RWPE1 (cell line): ENCODE measurements at regions not wholly inside any gene's neighbourhood (a gene's known extent, or its start where the extent isn't known, plus 50 kb on each side); places are given as distances from the start of the nearest gene placed in this dataset.

Experiments used
- CTCF ChIA-PET: fragments of 350-600 bp; sonication (Branson Sonifier 250); formaldehyde crosslinking; extraction: SDS; loops from one replicate; lab custom pipeline; 2021; lab: Yijun Ruan, JAX
- POLR2A ChIA-PET: fragments of 400-600 bp; formaldehyde crosslinking; extraction: SDS; loops from one replicate; lab custom pipeline; 2020; ENCODE audit warnings: antibody characterized with exemption; ENCODE audit not compliant: low non-redundant PET; lab: Yijun Ruan, JAX
- DNase-seq: peaks from one replicate; pipeline ENCODE4 v3.0.0; 2012; ENCODE audit warnings: low spot score
- H3K27ac ChIP-seq: fragments of 450-650 bp; 2 replicates; pipeline ENCODE4 v1.5.1; 2017
- CTCF ChIP-seq: fragments of 450-650 bp; conservative IDR thresholded peaks from 2 replicates; pipeline ENCODE4 v1.5.1; 2017; ENCODE audit warnings: low read depth, mild to moderate bottlenecking

- DNase-seq: no peak
- TF ChIP-seq CTCF: no peak
- no peak overlapping the region for H3K27ac ChIP-seq
- POLR2A ChIA-PET: no interaction called here
- CTCF ChIA-PET: interaction anchor here (0.6 to 0.7 kb wide), 3 partner anchors 155 to 869 kb away, joined by 4 to 5 read pairs (median 4); no protein-coding TSS in a partner anchor
Measured at GRCh38 chr20:60341062-60341461, 382.8 kb downstream of the CDH26 start.

- ChIA-PET CTCF (interaction anchor here (0.6 kb wide), 1 partner anchor 9 kb away, joined by 3 read pairs; no protein-coding TSS in a partner anchor), POLR2A (no interaction called here)
- no peak for TF ChIP-seq CTCF
- no peak for DNase-seq
- no peak overlapping the region for H3K27ac ChIP-seq
Measured at GRCh38 chr20:60345106-60345505, 386.9 kb downstream of the CDH26 start.

- POLR2A ChIA-PET: no interaction called here
- no peak for TF ChIP-seq CTCF
- no peak for DNase-seq
- H3K27ac ChIP-seq: no peak overlapping the region
- CTCF ChIA-PET: interaction anchor here (0.8 to 1.1 kb wide), 2 partner anchors 9 to 19 kb away, joined by 3 read pairs; no protein-coding TSS in a partner anchor
Measured at GRCh38 chr20:60349418-60349817, 391.2 kb downstream of the CDH26 start.

GRCh38 chr20:60352017-60352416 lies 393.8 kb downstream of the CDH26 start:
- ChIA-PET POLR2A (no interaction called here), CTCF (no interaction called here)
- TF ChIP-seq CTCF: no peak
- DNase-seq: peak; percentile 44
- no peak overlapping the region for H3K27ac ChIP-seq

- ChIA-PET POLR2A (no interaction called here), CTCF (no interaction called here)
- no peak for TF ChIP-seq CTCF
- no peak overlapping the region for H3K27ac ChIP-seq
- no peak for DNase-seq
Measured at GRCh38 chr20:60352596-60352995, 394.4 kb downstream of the CDH26 start.

- no peak for DNase-seq
- no peak for TF ChIP-seq CTCF
- ChIA-PET POLR2A (no interaction called here), CTCF (interaction anchor here (0.6 kb wide), 1 partner anchor 9 kb away, joined by 3 read pairs; no protein-coding TSS in a partner anchor)
- no peak overlapping the region for H3K27ac ChIP-seq
Measured at GRCh38 chr20:60354024-60354580, 395.9 kb downstream of the CDH26 start.
